Esophagus squamous epithelium (tissue), 5 donors: ENCODE measurements at regions not wholly inside any gene's neighbourhood (a gene's known extent, or its start where the extent isn't known, plus 50 kb on each side); places are given as distances from the start of the nearest gene placed in this dataset.

Experiments
- DNase-seq: peaks from one replicate; lab custom pipeline; 2025; lab: John Stamatoyannopoulos, UW
- H3K27ac ChIP-seq, 4 donors: fragments of 200-600 bp; sonication (generic); one replicate each; pipeline ENCODE4 v1.5.1; 2016 to 2019; ENCODE audit warnings: mild to moderate bottlenecking in 1 of 4
- H3K27me3 ChIP-seq, 4 donors: fragments of 200-600 bp; sonication (generic); 1 replicate in 3 of 4; 2 replicates in 1 of 4; pipeline versions ENCODE4 v1.5.1 to v1.6.0; 2017 to 2021; ENCODE audit warnings: antibody characterized with exemption in 1 of 4
- H3K36me3 ChIP-seq, 3 donors: fragments of 200-600 bp; sonication (generic); one replicate each; pipeline ENCODE4 v1.5.1; 2016 to 2019
- H3K4me1 ChIP-seq, 3 donors: fragments of 200-600 bp; sonication (generic); one replicate each; pipeline ENCODE4 v1.5.1; 2017 to 2019
- H3K4me3 ChIP-seq, 4 donors: fragments of 200-600 bp; sonication (generic); 1 replicate in 3 of 4; 2 replicates in 1 of 4; pipeline ENCODE4 v1.5.1; 2016 to 2019; ENCODE audit warnings: mild to moderate bottlenecking in 2 of 4, moderate library complexity in 1 of 4
- H3K9me3 ChIP-seq, 3 donors: fragments of 200-600 bp; sonication (generic); one replicate each; pipeline ENCODE4 v1.5.1; 2016 to 2019
- POLR2A ChIP-seq, 4 donors: fragments of 450-650 bp; IDR thresholded peaks; one replicate each; pipeline ENCODE4 v1.6.1; 2017; ENCODE audit warnings: antibody characterized with exemption in 4 of 4, mild to moderate bottlenecking in 4 of 4, moderate library complexity in 3 of 4
- WGBS, 2 donors: methylation state at CpG; one replicate each; pipeline ENCODE4 v1.1.5; 2018; 5-methylcytosine and 5-hydroxymethylcytosine counted together
- intact Hi-C: fragments of 100-400 bp; cut with DNase I; formaldehyde crosslinking; loops from one replicate; pipeline ENCODE4 v1.15.0; 2022
- TF ChIP-seq, protein P1 (sequence below), 6 experiments: fragments of 450-650 bp in 4 of 6; fragments of 200-600 bp in 2 of 6; sonication (generic) in 2 of 6; IDR thresholded peaks; one replicate each; pipeline ENCODE4 v1.5.1; 2016 to 2019; ENCODE audit warnings: antibody characterized with exemption in 6 of 6, mild to moderate bottlenecking in 4 of 6, moderate library complexity in 4 of 6
- donor health status: DM: yes; HTN: yes; CAD: no.

DNA sequence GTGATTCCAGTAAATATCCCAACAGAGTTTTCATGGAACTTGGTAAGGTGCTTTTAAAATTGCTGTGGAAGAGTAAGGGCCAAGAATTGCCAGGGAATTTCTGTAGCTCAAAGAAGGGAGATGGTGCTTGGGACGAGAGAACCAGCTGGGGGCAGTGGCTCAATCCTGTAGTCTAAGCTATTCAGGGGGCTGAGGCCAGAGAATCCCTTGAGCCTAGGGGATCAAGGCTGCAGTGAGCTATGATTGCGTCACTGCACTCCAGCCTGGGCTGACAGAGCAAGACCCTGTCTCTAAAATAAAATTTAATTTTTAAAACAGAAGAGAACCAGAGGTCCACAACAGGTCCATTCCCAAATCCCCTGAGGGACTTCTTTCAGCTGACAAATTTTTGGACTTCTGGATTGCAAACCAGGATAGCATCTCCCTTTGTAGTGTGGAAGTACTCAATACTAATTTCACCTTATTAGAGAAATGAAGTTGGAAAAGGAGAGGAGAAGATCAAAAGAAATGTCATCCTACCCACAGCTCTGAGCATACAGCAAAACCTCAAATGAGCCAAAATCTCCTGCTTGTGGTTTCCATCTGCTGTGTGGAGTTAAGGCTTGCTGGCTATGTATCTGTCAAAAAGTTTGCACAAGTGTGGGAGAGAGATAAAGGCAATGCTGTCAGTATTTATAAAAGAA is 59.2 kb upstream of the CLPB start:
- no peaks in the 10 kb centered on the region for H3K27me3 ChIP-seq
- H3K4me3 ChIP-seq = no peak overlapping the region
- no peaks in the 10 kb centered on the region for H3K36me3 ChIP-seq
- intact Hi-C loops = no loop called here
- no peak overlapping the region for H3K27ac ChIP-seq
- no peaks in the 10 kb centered on the region for H3K9me3 ChIP-seq
- TF ChIP-seq, protein P1, sequence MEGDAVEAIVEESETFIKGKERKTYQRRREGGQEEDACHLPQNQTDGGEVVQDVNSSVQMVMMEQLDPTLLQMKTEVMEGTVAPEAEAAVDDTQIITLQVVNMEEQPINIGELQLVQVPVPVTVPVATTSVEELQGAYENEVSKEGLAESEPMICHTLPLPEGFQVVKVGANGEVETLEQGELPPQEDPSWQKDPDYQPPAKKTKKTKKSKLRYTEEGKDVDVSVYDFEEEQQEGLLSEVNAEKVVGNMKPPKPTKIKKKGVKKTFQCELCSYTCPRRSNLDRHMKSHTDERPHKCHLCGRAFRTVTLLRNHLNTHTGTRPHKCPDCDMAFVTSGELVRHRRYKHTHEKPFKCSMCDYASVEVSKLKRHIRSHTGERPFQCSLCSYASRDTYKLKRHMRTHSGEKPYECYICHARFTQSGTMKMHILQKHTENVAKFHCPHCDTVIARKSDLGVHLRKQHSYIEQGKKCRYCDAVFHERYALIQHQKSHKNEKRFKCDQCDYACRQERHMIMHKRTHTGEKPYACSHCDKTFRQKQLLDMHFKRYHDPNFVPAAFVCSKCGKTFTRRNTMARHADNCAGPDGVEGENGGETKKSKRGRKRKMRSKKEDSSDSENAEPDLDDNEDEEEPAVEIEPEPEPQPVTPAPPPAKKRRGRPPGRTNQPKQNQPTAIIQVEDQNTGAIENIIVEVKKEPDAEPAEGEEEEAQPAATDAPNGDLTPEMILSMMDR (IDR thresholded peaks at IDR 0.05) = no peak
- TF ChIP-seq POLR2A (IDR thresholded peaks at IDR 0.05) = no peak
- DNase-seq = no peak
- WGBS, 2 donors = 50 to 72% methylated on average over 2 of the region's 2 CpGs
- no peaks in the 10 kb centered on the region for H3K4me1 ChIP-seq

DNA sequence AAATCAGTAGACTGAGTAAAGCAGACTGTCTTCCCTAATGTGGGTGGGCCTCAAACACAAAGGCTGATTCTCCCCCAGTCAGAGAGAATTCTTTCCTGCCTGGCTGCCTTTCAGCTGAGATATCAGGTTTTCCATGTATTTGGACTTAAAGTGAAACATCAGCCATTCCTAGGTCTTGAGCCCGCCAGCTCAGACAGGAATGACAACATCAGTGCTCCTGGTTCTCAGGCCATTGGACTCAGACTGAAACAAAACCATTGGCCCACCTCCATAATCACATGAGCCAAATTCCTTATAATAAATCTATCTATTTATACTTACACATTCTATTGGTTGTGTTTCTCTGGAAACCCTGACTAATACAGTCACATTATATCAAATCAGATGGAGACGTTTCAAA is 56.7 kb upstream of the CLPB start:
- Histone ChIP-seq H3K4me3 (no peak overlapping the region), H3K27me3 (peaks cover 0 to 7% (median 0%) of the 10 kb centered on the region in 4 donors), H3K4me1 (no peaks in the 10 kb centered on the region), H3K36me3 (no peaks in the 10 kb centered on the region), H3K9me3 (no peaks in the 10 kb centered on the region), H3K27ac (no peak overlapping the region)
- 43 to 77% methylated on average over 2 of the region's 2 CpGs for WGBS, 2 donors
- intact Hi-C loops = no loop called here
- TF ChIP-seq, protein P1 (IDR thresholded peaks at IDR 0.05) = no peak
- no peak for TF ChIP-seq POLR2A (IDR thresholded peaks at IDR 0.05)
- DNase-seq = no peak
